RWPE2 (cell line): ENCODE measurements at regions not wholly inside any gene's neighbourhood (a gene's known extent, or its start where the extent isn't known, plus 50 kb on each side); places are given as distances from the start of the nearest gene placed in this dataset.

Experiments used
- ATAC-seq: fragments of 200-7000 bp; cut with Tn5 transposase; 3 replicates; pipeline ENCODE4 v1.9.1; 2021; ENCODE audit warnings: low read depth
- DNase-seq: peaks from one replicate; pipeline ENCODE4 v3.0.0-alpha.2; 2020; ENCODE audit warnings: low spot score
- H3K27ac ChIP-seq: fragments of 450-650 bp; 2 replicates; pipeline ENCODE4 v1.5.1; 2017; ENCODE audit warnings: mild to moderate bottlenecking; ENCODE audit not compliant: poor library complexity, severe bottlenecking
- H3K27me3 ChIP-seq: fragments of 250-450 bp; sonication (Bioruptor Pico); 2 replicates; pipeline ENCODE4 v1.5.1; 2021; ENCODE audit warnings: mild to moderate bottlenecking, moderate library complexity; ENCODE audit not compliant: insufficient read depth, poor library complexity, severe bottlenecking
- H3K36me3 ChIP-seq: fragments of 250-450 bp; sonication (Bioruptor Pico); 2 replicates; pipeline ENCODE4 v1.5.1; 2020; ENCODE audit warnings: low read depth, mild to moderate bottlenecking, moderate library complexity
- H3K4me1 ChIP-seq: fragments of 250-450 bp; sonication (Bioruptor Pico); 2 replicates; pipeline ENCODE4 v1.5.1; 2021; ENCODE audit warnings: mild to moderate bottlenecking, moderate library complexity; ENCODE audit not compliant: insufficient read depth, poor library complexity, severe bottlenecking
- H3K4me3 ChIP-seq: fragments of 250-450 bp; sonication (Bioruptor Pico); 2 replicates; pipeline ENCODE4 v1.5.1; 2021; ENCODE audit warnings: mild to moderate bottlenecking, moderate library complexity; ENCODE audit not compliant: severe bottlenecking
- H3K9me3 ChIP-seq: fragments of 250-450 bp; sonication (Bioruptor Pico); 2 replicates; pipeline ENCODE4 v1.5.1; 2021; ENCODE audit warnings: mild to moderate bottlenecking, moderate library complexity; ENCODE audit not compliant: severe bottlenecking
- TF ChIP-seq, protein P1 (sequence below): fragments of 450-650 bp; IDR thresholded peaks from one replicate; pipeline ENCODE4 v1.5.1; 2017; ENCODE audit warnings: mild to moderate bottlenecking, moderate library complexity; ENCODE audit not compliant: poor library complexity, severe bottlenecking

GRCh38 chr5:92889140-92889539, 691.9 kb downstream of the NR2F1-AS1 start:
- ATAC-seq: no peak
- H3K36me3 ChIP-seq: no peaks in the 10 kb centered on the region
- DNase-seq: no peak
- H3K9me3 ChIP-seq: no peaks in the 10 kb centered on the region
- no peak overlapping the region for H3K4me3 ChIP-seq
- H3K4me1 ChIP-seq: no peaks in the 10 kb centered on the region
- H3K27me3 ChIP-seq: peaks cover 3% of the 10 kb centered on the region
- TF ChIP-seq, protein P1, sequence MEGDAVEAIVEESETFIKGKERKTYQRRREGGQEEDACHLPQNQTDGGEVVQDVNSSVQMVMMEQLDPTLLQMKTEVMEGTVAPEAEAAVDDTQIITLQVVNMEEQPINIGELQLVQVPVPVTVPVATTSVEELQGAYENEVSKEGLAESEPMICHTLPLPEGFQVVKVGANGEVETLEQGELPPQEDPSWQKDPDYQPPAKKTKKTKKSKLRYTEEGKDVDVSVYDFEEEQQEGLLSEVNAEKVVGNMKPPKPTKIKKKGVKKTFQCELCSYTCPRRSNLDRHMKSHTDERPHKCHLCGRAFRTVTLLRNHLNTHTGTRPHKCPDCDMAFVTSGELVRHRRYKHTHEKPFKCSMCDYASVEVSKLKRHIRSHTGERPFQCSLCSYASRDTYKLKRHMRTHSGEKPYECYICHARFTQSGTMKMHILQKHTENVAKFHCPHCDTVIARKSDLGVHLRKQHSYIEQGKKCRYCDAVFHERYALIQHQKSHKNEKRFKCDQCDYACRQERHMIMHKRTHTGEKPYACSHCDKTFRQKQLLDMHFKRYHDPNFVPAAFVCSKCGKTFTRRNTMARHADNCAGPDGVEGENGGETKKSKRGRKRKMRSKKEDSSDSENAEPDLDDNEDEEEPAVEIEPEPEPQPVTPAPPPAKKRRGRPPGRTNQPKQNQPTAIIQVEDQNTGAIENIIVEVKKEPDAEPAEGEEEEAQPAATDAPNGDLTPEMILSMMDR: no peak
- no peak overlapping the region for H3K27ac ChIP-seq

GRCh38 chr5:92887254-92887653, 693.8 kb downstream of the NR2F1-AS1 start:
- no peak for ATAC-seq
- H3K36me3 ChIP-seq: no peaks in the 10 kb centered on the region
- TF ChIP-seq, protein P1: no peak
- H3K27me3 ChIP-seq: peaks cover 6% of the 10 kb centered on the region
- DNase-seq: no peak
- no peaks in the 10 kb centered on the region for H3K9me3 ChIP-seq
- H3K27ac ChIP-seq: no peak overlapping the region
- H3K4me1 ChIP-seq: no peaks in the 10 kb centered on the region
- H3K4me3 ChIP-seq: no peak overlapping the region

GRCh38 chr5:92886751-92887150, 694.3 kb downstream of the NR2F1-AS1 start:
- H3K27ac ChIP-seq: no peak overlapping the region
- no peak for DNase-seq
- H3K27me3 ChIP-seq: peaks cover 6% of the 10 kb centered on the region
- TF ChIP-seq, protein P1: no peak
- no peak for ATAC-seq
- no peak overlapping the region for H3K4me3 ChIP-seq
- no peaks in the 10 kb centered on the region for H3K4me1 ChIP-seq
- no peaks in the 10 kb centered on the region for H3K36me3 ChIP-seq
- H3K9me3 ChIP-seq: no peaks in the 10 kb centered on the region

GRCh38 chr5:92885950-92886349, 695.1 kb downstream of the NR2F1-AS1 start:
- H3K4me3 ChIP-seq: no peak overlapping the region
- peaks cover 6% of the 10 kb centered on the region for H3K27me3 ChIP-seq
- H3K9me3 ChIP-seq: no peaks in the 10 kb centered on the region
- no peaks in the 10 kb centered on the region for H3K36me3 ChIP-seq
- ATAC-seq (peak; percentile 58; the same call in 1 of the 3 replicates), DNase-seq (no peak)
- TF ChIP-seq, protein P1: peak; percentile 44
- H3K27ac ChIP-seq: no peak overlapping the region
- H3K4me1 ChIP-seq: no peaks in the 10 kb centered on the region

GRCh38 chr5:92884469-92884868, 696.5 kb downstream of the NR2F1-AS1 start:
- Histone ChIP-seq H3K27ac (no peak overlapping the region), H3K27me3 (peaks cover 6% of the 10 kb centered on the region), H3K9me3 (no peaks in the 10 kb centered on the region), H3K4me1 (no peaks in the 10 kb centered on the region), H3K4me3 (no peak overlapping the region), H3K36me3 (no peaks in the 10 kb centered on the region)
- TF ChIP-seq, protein P1: no peak
- DNase-seq (no peak), ATAC-seq (no peak)
